ENCODE measurements at regions not wholly inside any gene's neighbourhood (a gene's known extent, or its start where the extent isn't known, plus 50 kb on each side); places are given as distances from the start of the nearest gene placed in this dataset.
"Not testable (repeated sequence)": the region's sequence is repeated elsewhere in the genome, so short reads cannot be mapped to it uniquely, and the experiment has no call there.

- Mint-ChIP-seq H3K4me3 (ENCODE audit: low read depth, unreplicated experiment) (no peak overlapping the region), H3K9me3 (ENCODE audit: low read depth, unreplicated experiment) (peaks cover 10% of the 10 kb centered on the region), H3K27ac (ENCODE audit: unreplicated experiment) (no peak overlapping the region), H3K36me3 (ENCODE audit: insufficient read depth, unreplicated experiment) (no peaks in the 10 kb centered on the region), H3K27me3 (ENCODE audit: unreplicated experiment) (no peaks in the 10 kb centered on the region), H3K4me1 (ENCODE audit: low read depth, unreplicated experiment) (no peaks in the 10 kb centered on the region)
- DNase-seq: no peak
- BruUV-seq (replicated peaks): no TSS peak
- TF ChIP-seq CTCF (IDR thresholded peaks at IDR 0.05; ENCODE audit: unreplicated experiment): no peak
- intact Hi-C loops (cut with micrococcal nuclease; ENCODE audit: unreplicated experiment): no loop called here
- CTCF ChIA-PET: no interaction called here
Observed at GRCh38 chr18:42328931-42329330, 373.9 kb downstream of the PIK3C3 start.

- BruUV-seq (replicated peaks): no TSS peak
- peaks cover 15% of the 10 kb centered on the region for H3K9me3 Mint-ChIP-seq (ENCODE audit: low read depth, unreplicated experiment)
- intact Hi-C loops (cut with micrococcal nuclease; ENCODE audit: unreplicated experiment): no loop called here
- no peak for DNase-seq
- H3K4me1 Mint-ChIP-seq (ENCODE audit: low read depth, unreplicated experiment): no peaks in the 10 kb centered on the region
- TF ChIP-seq CTCF (IDR thresholded peaks at IDR 0.05; ENCODE audit: unreplicated experiment): no peak
- no peaks in the 10 kb centered on the region for H3K36me3 Mint-ChIP-seq (ENCODE audit: insufficient read depth, unreplicated experiment)
- H3K4me3 Mint-ChIP-seq (ENCODE audit: low read depth, unreplicated experiment): no peak overlapping the region
- H3K27me3 Mint-ChIP-seq (ENCODE audit: unreplicated experiment): no peaks in the 10 kb centered on the region
- H3K27ac Mint-ChIP-seq (ENCODE audit: unreplicated experiment): no peak overlapping the region
- CTCF ChIA-PET: no interaction called here
Observed at GRCh38 chr18:42330296-42330695, 375.3 kb downstream of the PIK3C3 start.

- H3K9me3 Mint-ChIP-seq (ENCODE audit: low read depth, unreplicated experiment): peaks cover 24% of the 10 kb centered on the region
- DNase-seq: no peak
- H3K4me1 Mint-ChIP-seq (ENCODE audit: low read depth, unreplicated experiment): no peaks in the 10 kb centered on the region
- no TSS peak for BruUV-seq (replicated peaks)
- intact Hi-C loops (cut with micrococcal nuclease; ENCODE audit: unreplicated experiment): no loop called here
- H3K27ac Mint-ChIP-seq (ENCODE audit: unreplicated experiment): no peak overlapping the region
- TF ChIP-seq CTCF (IDR thresholded peaks at IDR 0.05; ENCODE audit: unreplicated experiment): no peak
- H3K4me3 Mint-ChIP-seq (ENCODE audit: low read depth, unreplicated experiment): no peak overlapping the region
- H3K27me3 Mint-ChIP-seq (ENCODE audit: unreplicated experiment): no peaks in the 10 kb centered on the region
- CTCF ChIA-PET: no interaction called here
- H3K36me3 Mint-ChIP-seq (ENCODE audit: insufficient read depth, unreplicated experiment): no peaks in the 10 kb centered on the region
Observed at GRCh38 chr18:42333558-42333957, 378.5 kb downstream of the PIK3C3 start.

- Mint-ChIP-seq H3K9me3 (ENCODE audit: low read depth, unreplicated experiment) (peaks cover 27% of the 10 kb centered on the region), H3K27me3 (ENCODE audit: unreplicated experiment) (no peaks in the 10 kb centered on the region), H3K36me3 (ENCODE audit: insufficient read depth, unreplicated experiment) (no peaks in the 10 kb centered on the region), H3K4me3 (ENCODE audit: low read depth, unreplicated experiment) (no peak overlapping the region), H3K27ac (ENCODE audit: unreplicated experiment) (no peak overlapping the region), H3K4me1 (ENCODE audit: low read depth, unreplicated experiment) (no peaks in the 10 kb centered on the region)
- DNase-seq: no peak
- intact Hi-C loops (cut with micrococcal nuclease; ENCODE audit: unreplicated experiment): no loop called here
- CTCF ChIA-PET: no interaction called here
- no TSS peak for BruUV-seq (replicated peaks)
- TF ChIP-seq CTCF (IDR thresholded peaks at IDR 0.05; ENCODE audit: unreplicated experiment): no peak
Observed at GRCh38 chr18:42334931-42335330, 379.9 kb downstream of the PIK3C3 start.

- TF ChIP-seq CTCF (IDR thresholded peaks at IDR 0.05; ENCODE audit: unreplicated experiment): no peak
- DNase-seq: no peak
- H3K4me3 Mint-ChIP-seq (ENCODE audit: low read depth, unreplicated experiment): no peak overlapping the region
- no peaks in the 10 kb centered on the region for H3K27me3 Mint-ChIP-seq (ENCODE audit: unreplicated experiment)
- H3K4me1 Mint-ChIP-seq (ENCODE audit: low read depth, unreplicated experiment): no peaks in the 10 kb centered on the region
- CTCF ChIA-PET: no interaction called here
- H3K36me3 Mint-ChIP-seq (ENCODE audit: insufficient read depth, unreplicated experiment): no peaks in the 10 kb centered on the region
- no peak overlapping the region for H3K27ac Mint-ChIP-seq (ENCODE audit: unreplicated experiment)
- peaks cover 32% of the 10 kb centered on the region for H3K9me3 Mint-ChIP-seq (ENCODE audit: low read depth, unreplicated experiment)
- BruUV-seq (replicated peaks): no TSS peak
- intact Hi-C loops (cut with micrococcal nuclease; ENCODE audit: unreplicated experiment): no loop called here
Observed at GRCh38 chr18:42336139-42336538, 381.1 kb downstream of the PIK3C3 start.

GRCh38 chr18:42337337-42337736, 382.3 kb downstream of the PIK3C3 start:
- H3K4me3 Mint-ChIP-seq (ENCODE audit: low read depth, unreplicated experiment); H3K27me3 Mint-ChIP-seq (ENCODE audit: unreplicated experiment); BruUV-seq (replicated peaks); H3K4me1 Mint-ChIP-seq (ENCODE audit: low read depth, unreplicated experiment); H3K36me3 Mint-ChIP-seq (ENCODE audit: insufficient read depth, unreplicated experiment); H3K27ac Mint-ChIP-seq (ENCODE audit: unreplicated experiment); intact Hi-C loops (cut with micrococcal nuclease; ENCODE audit: unreplicated experiment); DNase-seq; CTCF ChIA-PET: not testable (repeated sequence)
- peaks cover 28% of the 10 kb centered on the region for H3K9me3 Mint-ChIP-seq (ENCODE audit: low read depth, unreplicated experiment)
